ENCODE measurements at regions not wholly inside any gene's neighbourhood (a gene's known extent, or its start where the extent isn't known, plus 50 kb on each side); places are given as distances from the start of the nearest gene placed in this dataset.

GRCh38 chr1:229161740-229162139 lies 109.2 kb upstream of the RAB4A start:
- no peaks in the 10 kb centered on the region for H3K36me3 ChIP-seq (replicated peaks; ENCODE audit: low read depth, low read length)
- no peaks in the 10 kb centered on the region for H3K79me2 ChIP-seq (ENCODE audit: low read length)
- H3K9me3 ChIP-seq (ENCODE audit: insufficient read depth, low read length): no peaks in the 10 kb centered on the region
- H2AFZ ChIP-seq (ENCODE audit: low read depth, low read length): no peak overlapping the region
- no peaks in the 10 kb centered on the region; the same call in 1 of the 2 replicates for H3K4me1 ChIP-seq (ENCODE audit: low read length)
- TF ChIP-seq CTCF (IDR thresholded peaks at IDR 0.05; ENCODE audit: low read depth, low read length) (no peak), EZH2phosphoT487 (IDR thresholded peaks at IDR 0.05; ENCODE audit: low read depth) (no peak)
- no peak overlapping the region for H3K4me2 ChIP-seq (ENCODE audit: low read length)
- no peak overlapping the region for H3K9ac ChIP-seq (ENCODE audit: low read length)
- H3K27me3 ChIP-seq (ENCODE audit: low read depth, low read length): peaks cover 27% of the 10 kb centered on the region
- no peak overlapping the region for H3K4me3 ChIP-seq (ENCODE audit: low read length)
- no peak overlapping the region for H3K27ac ChIP-seq (ENCODE audit: low read length)
- no peaks in the 10 kb centered on the region for H4K20me1 ChIP-seq (ENCODE audit: insufficient read depth, low read length)

GRCh38 chr1:229162825-229163515 lies 107.9 kb upstream of the RAB4A start:
- no peaks in the 10 kb centered on the region; the same call in 1 of the 2 replicates for H3K4me1 ChIP-seq (ENCODE audit: low read length)
- H3K79me2 ChIP-seq (ENCODE audit: low read length): no peaks in the 10 kb centered on the region
- H2AFZ ChIP-seq (ENCODE audit: low read depth, low read length): no peak overlapping the region
- H4K20me1 ChIP-seq (ENCODE audit: insufficient read depth, low read length): no peaks in the 10 kb centered on the region
- H3K36me3 ChIP-seq (replicated peaks; ENCODE audit: low read depth, low read length): no peaks in the 10 kb centered on the region
- no peak overlapping the region for H3K9ac ChIP-seq (ENCODE audit: low read length)
- peaks cover 35% of the 10 kb centered on the region for H3K27me3 ChIP-seq (ENCODE audit: low read depth, low read length)
- H3K4me2 ChIP-seq (ENCODE audit: low read length): no peak overlapping the region
- H3K27ac ChIP-seq (ENCODE audit: low read length): no peak overlapping the region
- H3K4me3 ChIP-seq (ENCODE audit: low read length): no peak overlapping the region
- H3K9me3 ChIP-seq (ENCODE audit: insufficient read depth, low read length): no peaks in the 10 kb centered on the region
- TF ChIP-seq EZH2phosphoT487 (IDR thresholded peaks at IDR 0.05; ENCODE audit: low read depth) (no peak), CTCF (IDR thresholded peaks at IDR 0.05; ENCODE audit: low read depth, low read length) (no peak)

- no peak overlapping the region for H3K9ac ChIP-seq (ENCODE audit: low read length)
- TF ChIP-seq CTCF (IDR thresholded peaks at IDR 0.05; ENCODE audit: low read depth, low read length) (no peak), EZH2phosphoT487 (IDR thresholded peaks at IDR 0.05; ENCODE audit: low read depth) (no peak)
- H2AFZ ChIP-seq (ENCODE audit: low read depth, low read length): no peak overlapping the region
- no peaks in the 10 kb centered on the region for H3K36me3 ChIP-seq (replicated peaks; ENCODE audit: low read depth, low read length)
- H3K27me3 ChIP-seq (ENCODE audit: low read depth, low read length): peaks cover 35% of the 10 kb centered on the region
- no peak overlapping the region for H3K27ac ChIP-seq (ENCODE audit: low read length)
- H3K4me3 ChIP-seq (ENCODE audit: low read length): no peak overlapping the region
- no peak overlapping the region for H3K4me2 ChIP-seq (ENCODE audit: low read length)
- no peaks in the 10 kb centered on the region for H3K9me3 ChIP-seq (ENCODE audit: insufficient read depth, low read length)
- no peaks in the 10 kb centered on the region; the same call in 1 of the 2 replicates for H3K4me1 ChIP-seq (ENCODE audit: low read length)
- no peaks in the 10 kb centered on the region for H4K20me1 ChIP-seq (ENCODE audit: insufficient read depth, low read length)
- no peaks in the 10 kb centered on the region for H3K79me2 ChIP-seq (ENCODE audit: low read length)
These were observed 106.6 kb upstream of the RAB4A start for GRCh38 chr1:229164348-229164747.

- no peak for TF ChIP-seq CTCF (IDR thresholded peaks at IDR 0.05; ENCODE audit: low read depth, low read length)
- no peak for TF ChIP-seq EZH2phosphoT487 (IDR thresholded peaks at IDR 0.05; ENCODE audit: low read depth)
- Histone ChIP-seq H3K4me3 (ENCODE audit: low read length) (no peak overlapping the region), H3K9me3 (ENCODE audit: insufficient read depth, low read length) (no peaks in the 10 kb centered on the region), H3K27me3 (ENCODE audit: low read depth, low read length) (peaks cover 35% of the 10 kb centered on the region), H3K4me2 (ENCODE audit: low read length) (no peak overlapping the region), H4K20me1 (ENCODE audit: insufficient read depth, low read length) (no peaks in the 10 kb centered on the region), H3K36me3 (replicated peaks; ENCODE audit: low read depth, low read length) (no peaks in the 10 kb centered on the region), H3K79me2 (ENCODE audit: low read length) (no peaks in the 10 kb centered on the region), H3K4me1 (ENCODE audit: low read length) (no peaks in the 10 kb centered on the region; the same call in 1 of the 2 replicates), H3K27ac (ENCODE audit: low read length) (no peak overlapping the region), H3K9ac (ENCODE audit: low read length) (no peak overlapping the region), H2AFZ (ENCODE audit: low read depth, low read length) (no peak overlapping the region)
These were observed 105.8 kb upstream of the RAB4A start for GRCh38 chr1:229164836-229165735.

All from OCI-LY3 (cell line).